ENCODE measurements at regions not wholly inside any gene's neighbourhood (a gene's known extent, or its start where the extent isn't known, plus 50 kb on each side); places are given as distances from the start of the nearest gene placed in this dataset.

- TF ChIP-seq CTCF (conservative IDR thresholded peaks at IDR 0.05; ENCODE audit: low read depth, low read length) (no peak), EZH2 (IDR thresholded peaks at IDR 0.05; ENCODE audit: borderline replicate concordance, low read depth, low read length, poor library complexity, severe bottlenecking) (no peak)
These were observed 89.8 kb upstream of the TLE4 start for GRCh38 chr9:79481846-79482477.

Measured in A673 (cell line).